ENCODE measurements at regions not wholly inside any gene's neighbourhood (a gene's known extent, or its start where the extent isn't known, plus 50 kb on each side); places are given as distances from the start of the nearest gene placed in this dataset.

GRCh38 chr1:209030454-209031167, 552.9 kb upstream of the CAMK1G start:
- DNase-seq (ENCODE audit: low spot score), result no peak

GRCh38 chr1:209037064-209037463, 546.5 kb upstream of the CAMK1G start:
- DNase-seq (ENCODE audit: low spot score), result no peak

DNA sequence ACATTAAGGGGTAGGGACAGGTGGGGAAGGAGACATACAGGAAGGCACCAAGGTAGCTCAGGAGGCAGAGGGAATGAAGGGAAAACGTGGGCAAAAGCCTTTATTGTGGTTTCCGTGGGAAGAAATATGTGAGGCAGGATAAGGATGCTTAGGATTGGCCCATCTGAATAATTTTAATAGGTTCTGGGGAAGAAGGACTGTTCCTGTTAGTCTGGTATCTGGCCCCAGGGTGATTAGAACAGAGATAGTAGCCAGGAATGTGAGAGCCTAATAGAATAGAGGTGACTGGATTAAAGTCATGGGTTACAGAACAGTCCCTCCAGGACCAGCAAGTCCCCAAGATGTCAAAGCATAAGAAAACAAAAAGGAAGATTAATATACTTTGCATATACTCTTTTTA, 545.2 kb upstream of the CAMK1G start:
- DNase-seq (ENCODE audit: low spot score), result no peak

DNA sequence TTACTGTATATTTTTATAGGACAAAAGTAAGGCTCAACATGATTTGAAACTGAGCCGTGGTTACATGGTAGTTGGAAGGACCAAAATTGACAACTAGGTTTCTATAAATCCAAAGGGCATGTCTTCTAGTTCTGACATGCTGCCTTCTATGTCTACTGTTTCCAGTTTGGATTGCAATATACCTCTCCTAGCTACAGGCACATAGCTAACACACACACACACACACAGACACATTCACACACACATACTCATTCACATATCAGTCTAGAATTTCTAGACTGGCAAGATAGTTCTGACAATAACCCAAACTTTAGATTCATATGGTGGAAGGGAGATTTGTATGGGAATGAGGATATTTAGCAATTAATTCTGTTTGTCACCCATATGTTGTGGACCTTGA, 544.8 kb upstream of the CAMK1G start:
- DNase-seq (ENCODE audit: low spot score), result no peak

- DNase-seq (ENCODE audit: low spot score), result no peak
These were observed 543.2 kb upstream of the CAMK1G start for GRCh38 chr1:209040351-209040750.

DNA sequence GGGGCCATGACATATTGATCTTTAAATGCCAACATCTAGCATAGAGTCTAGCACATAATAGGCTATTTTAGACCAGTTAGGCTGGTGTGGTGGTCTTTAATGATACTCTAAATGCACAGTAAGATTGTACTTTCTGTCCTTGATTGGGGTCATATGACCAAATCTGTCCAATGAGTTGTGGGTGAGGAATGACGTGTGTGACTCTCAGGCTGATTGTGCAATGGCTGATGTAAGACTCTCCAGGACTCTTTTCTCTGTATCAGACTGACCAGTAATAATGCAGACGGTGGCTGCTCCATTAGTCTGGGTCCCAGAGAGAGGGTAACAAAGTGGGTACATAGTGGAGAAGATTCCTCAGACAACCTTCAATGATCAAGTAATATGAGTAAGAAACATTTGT, 541.6 kb upstream of the CAMK1G start:
- no peak for DNase-seq (ENCODE audit: low spot score)

- no peak for DNase-seq (ENCODE audit: low spot score)
These were observed 541.1 kb upstream of the CAMK1G start for GRCh38 chr1:209042413-209042812.

DNA sequence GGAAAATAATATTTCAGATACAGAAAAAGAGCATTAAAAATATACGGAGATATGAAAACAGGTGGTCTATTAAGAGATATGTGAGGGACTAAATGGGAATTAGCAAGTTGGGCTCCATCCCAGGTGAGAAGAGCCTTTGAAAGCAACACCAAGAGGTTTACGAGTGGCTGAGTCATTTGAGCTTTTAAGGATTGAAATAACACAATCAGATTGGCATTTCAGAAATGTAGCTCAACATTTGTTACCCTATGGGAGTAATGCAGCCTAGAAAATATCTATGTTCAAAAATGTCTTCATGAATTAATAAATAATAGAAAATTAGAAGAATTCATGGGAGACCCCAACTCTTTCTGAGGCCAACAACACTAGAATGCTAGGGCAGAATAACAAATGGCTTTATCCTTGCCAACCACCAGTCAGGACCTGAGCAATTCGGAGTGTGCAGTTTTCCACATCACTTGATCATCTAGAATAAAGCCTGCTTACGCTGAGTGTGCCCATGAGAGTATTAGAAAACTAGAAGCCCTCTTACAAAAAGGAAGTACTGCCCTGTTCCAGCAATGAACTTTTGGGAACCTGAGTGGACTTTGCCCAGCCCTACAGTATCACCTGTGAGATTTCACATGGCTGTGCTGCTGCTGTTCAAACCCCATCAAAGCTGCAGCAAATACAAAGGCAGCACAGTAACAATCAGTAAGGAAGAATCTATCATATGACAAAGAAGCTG, 538.0 kb upstream of the CAMK1G start:
- no peak for DNase-seq (ENCODE audit: low spot score)

- no peak for DNase-seq (ENCODE audit: low spot score)
These were observed 537.5 kb upstream of the CAMK1G start for GRCh38 chr1:209046058-209046417.

GRCh38 chr1:209046935-209047334, 536.6 kb upstream of the CAMK1G start:
- DNase-seq (ENCODE audit: low spot score), result no peak

GRCh38 chr1:209048941-209049669, 534.4 kb upstream of the CAMK1G start:
- DNase-seq (ENCODE audit: low spot score), result no peak

GRCh38 chr1:209051570-209051969, 531.9 kb upstream of the CAMK1G start:
- no peak for DNase-seq (ENCODE audit: low spot score)

GRCh38 chr1:209053587-209053986, 529.9 kb upstream of the CAMK1G start:
- DNase-seq (ENCODE audit: low spot score), result no peak

DNA sequence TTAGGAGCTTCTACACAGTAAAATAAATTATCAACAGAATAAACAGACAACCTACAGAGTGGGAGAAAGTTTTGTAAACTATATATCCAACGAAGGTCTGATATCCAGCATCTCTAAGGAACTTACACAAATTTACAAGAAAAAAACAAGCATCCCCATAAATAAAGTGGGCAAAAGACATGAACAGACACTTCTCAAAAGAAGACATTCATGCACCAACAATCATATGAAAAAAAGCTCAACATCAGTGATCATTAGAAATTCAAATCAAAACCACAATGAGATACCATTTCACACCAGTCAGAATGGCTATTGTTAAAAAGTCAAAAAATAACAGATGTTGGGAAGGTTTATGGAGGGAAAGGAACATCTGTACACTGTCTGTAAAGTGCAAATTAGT, 526.4 kb upstream of the CAMK1G start:
- no peak for DNase-seq (ENCODE audit: low spot score)

- no peak for DNase-seq (ENCODE audit: low spot score)
These were observed 525.6 kb upstream of the CAMK1G start for GRCh38 chr1:209057901-209058300.

DNA sequence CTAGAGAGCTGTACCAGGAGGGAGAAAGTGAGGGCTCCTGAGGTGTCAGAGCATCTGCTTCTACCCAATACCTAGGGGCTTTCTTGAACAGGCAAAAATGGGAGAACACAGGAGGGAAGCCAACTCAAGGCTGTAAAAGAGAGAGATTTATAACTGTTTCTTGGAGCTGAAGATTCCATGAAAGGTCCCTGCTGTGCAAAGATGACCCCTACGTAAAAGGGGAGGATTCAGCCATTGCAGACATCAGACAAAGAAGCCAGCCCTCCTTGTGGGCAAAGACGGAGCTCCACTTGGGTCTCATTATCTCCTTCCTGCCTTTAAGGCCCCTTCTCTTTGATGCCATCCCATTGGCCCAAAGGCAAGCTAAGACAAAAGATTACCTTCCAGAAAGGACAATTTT, 524.1 kb upstream of the CAMK1G start:
- DNase-seq (ENCODE audit: low spot score), result no peak

GRCh38 chr1:209059981-209060380, 523.5 kb upstream of the CAMK1G start:
- DNase-seq (ENCODE audit: low spot score), result no peak

DNA sequence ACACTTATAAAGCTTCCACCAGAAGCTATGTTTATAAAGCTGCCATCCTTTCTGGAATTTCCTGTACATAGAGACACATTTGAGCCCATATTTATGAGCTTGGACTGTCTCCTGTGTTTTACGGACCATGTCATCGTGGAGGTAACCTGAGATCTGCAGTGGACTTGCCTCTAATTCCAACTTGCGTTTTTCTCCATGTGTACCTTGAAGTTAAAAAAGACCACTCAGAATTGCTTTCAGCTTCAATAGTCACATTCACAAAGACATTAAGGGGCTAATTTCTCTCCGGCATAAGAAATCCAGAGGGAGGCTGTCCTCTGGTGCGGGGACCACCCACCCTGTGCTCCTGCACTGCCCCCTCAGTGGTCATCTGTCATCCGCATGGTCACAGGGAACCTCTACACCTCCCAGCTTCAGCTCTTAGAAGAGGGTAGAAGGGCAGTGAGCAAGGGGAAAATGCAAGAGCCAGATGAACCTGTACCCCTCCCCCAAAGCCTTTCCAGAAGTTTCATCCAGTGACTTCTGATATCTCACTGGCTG, 521.4 kb upstream of the CAMK1G start:
- no peak for DNase-seq (ENCODE audit: low spot score)

DNA sequence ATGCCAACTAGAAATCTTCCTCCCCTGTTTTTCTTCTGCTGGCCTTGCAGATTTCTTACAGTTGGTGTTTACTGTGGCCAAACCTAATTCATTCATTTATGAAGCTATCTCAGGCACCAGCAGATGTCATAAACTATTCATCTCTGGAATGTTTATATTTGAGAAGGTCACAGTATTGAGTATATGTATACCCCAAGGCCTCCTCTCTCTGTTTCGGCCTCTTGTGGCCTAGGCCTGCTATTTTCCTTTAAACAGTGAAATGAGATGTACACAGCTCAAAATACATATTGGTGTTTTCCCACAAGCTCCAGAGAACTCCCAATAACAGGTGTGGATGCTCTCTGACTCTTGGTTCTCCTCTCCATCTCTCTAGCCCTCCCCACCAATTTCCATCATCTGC, 520.7 kb upstream of the CAMK1G start:
- DNase-seq (ENCODE audit: low spot score), result no peak

GRCh38 chr1:209063767-209064659, 519.5 kb upstream of the CAMK1G start:
- DNase-seq (ENCODE audit: low spot score), result no peak

DNA sequence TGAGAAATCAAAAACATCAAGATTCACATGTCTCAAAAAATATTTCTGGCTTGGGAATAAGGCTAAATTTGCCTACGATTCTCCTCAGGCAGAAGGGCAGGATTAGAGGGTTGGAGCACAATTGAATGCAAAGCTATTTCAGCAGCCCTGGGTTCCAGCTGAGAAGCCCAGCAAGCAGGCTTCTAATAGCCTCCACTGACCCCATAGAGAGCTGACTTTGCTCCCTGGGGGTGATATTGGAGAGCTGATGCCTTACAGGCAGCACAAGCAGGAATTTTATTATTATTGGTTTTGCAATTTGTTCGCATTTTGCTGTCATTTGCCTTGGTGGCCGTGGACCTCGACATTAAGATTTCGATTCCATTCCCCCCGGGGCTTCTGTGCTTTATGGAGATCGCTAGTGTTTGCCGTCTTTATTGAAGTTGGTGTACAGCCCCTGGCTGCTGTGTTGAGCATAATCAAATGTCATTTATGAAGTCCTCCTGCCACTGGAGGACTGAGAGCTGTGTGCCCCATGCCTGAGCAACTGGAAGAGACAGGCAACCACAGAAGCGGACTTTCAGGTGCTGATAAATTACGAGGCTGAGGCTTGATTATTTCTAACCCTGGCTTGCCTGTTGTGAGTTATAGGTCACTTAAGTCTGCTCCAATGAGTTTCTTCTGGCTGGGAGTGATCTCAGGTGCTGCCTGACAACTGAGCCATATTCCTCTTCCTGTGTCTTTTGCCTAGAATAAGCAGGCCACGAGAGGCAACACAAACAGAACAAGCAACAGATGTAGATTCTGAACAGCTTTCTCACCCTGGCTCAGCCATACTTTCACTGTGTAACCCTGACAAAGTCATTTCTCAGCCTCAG, 518.4 kb upstream of the CAMK1G start:
- no peak for DNase-seq (ENCODE audit: low spot score)

Data from COLO829 (cell line).